ENCODE measurements at regions not wholly inside any gene's neighbourhood (a gene's known extent, or its start where the extent isn't known, plus 50 kb on each side); places are given as distances from the start of the nearest gene placed in this dataset.

- Mint-ChIP-seq H3K27me3 (ENCODE audit: low read depth) (peaks cover 31% of the 10 kb centered on the region), H3K4me3 (ENCODE audit: unreplicated experiment) (no peak overlapping the region), H3K4me1 (ENCODE audit: low read depth) (no peaks in the 10 kb centered on the region), H3K9me3 (ENCODE audit: low read depth) (no peaks in the 10 kb centered on the region), H3K27ac (ENCODE audit: unreplicated experiment) (no peak overlapping the region), H3K36me3 (ENCODE audit: low read depth) (no peaks in the 10 kb centered on the region)
- no peak for DNase-seq (ENCODE audit: low spot score)
- TF ChIP-seq, protein P1, sequence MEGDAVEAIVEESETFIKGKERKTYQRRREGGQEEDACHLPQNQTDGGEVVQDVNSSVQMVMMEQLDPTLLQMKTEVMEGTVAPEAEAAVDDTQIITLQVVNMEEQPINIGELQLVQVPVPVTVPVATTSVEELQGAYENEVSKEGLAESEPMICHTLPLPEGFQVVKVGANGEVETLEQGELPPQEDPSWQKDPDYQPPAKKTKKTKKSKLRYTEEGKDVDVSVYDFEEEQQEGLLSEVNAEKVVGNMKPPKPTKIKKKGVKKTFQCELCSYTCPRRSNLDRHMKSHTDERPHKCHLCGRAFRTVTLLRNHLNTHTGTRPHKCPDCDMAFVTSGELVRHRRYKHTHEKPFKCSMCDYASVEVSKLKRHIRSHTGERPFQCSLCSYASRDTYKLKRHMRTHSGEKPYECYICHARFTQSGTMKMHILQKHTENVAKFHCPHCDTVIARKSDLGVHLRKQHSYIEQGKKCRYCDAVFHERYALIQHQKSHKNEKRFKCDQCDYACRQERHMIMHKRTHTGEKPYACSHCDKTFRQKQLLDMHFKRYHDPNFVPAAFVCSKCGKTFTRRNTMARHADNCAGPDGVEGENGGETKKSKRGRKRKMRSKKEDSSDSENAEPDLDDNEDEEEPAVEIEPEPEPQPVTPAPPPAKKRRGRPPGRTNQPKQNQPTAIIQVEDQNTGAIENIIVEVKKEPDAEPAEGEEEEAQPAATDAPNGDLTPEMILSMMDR (IDR thresholded peaks at IDR 0.05) = no peak
Observed at GRCh38 chr6:155595284-155595683, 139.6 kb upstream of the NOX3 start.

GRCh38 chr6:155591741-155592140 is 136.1 kb upstream of the NOX3 start:
- DNase-seq (ENCODE audit: low spot score) = no peak
- H3K9me3 Mint-ChIP-seq (ENCODE audit: low read depth) = peaks cover 8% of the 10 kb centered on the region
- no peak overlapping the region for H3K27ac Mint-ChIP-seq (ENCODE audit: unreplicated experiment)
- H3K4me3 Mint-ChIP-seq (ENCODE audit: unreplicated experiment) = no peak overlapping the region
- H3K4me1 Mint-ChIP-seq (ENCODE audit: low read depth) = no peaks in the 10 kb centered on the region
- H3K36me3 Mint-ChIP-seq (ENCODE audit: low read depth) = no peaks in the 10 kb centered on the region
- peaks cover 21% of the 10 kb centered on the region for H3K27me3 Mint-ChIP-seq (ENCODE audit: low read depth)
- TF ChIP-seq, protein P1 (IDR thresholded peaks at IDR 0.05) = no peak

GRCh38 chr6:155589190-155589589 is 133.6 kb upstream of the NOX3 start:
- TF ChIP-seq, protein P1 (IDR thresholded peaks at IDR 0.05) = no peak
- DNase-seq (ENCODE audit: low spot score) = no peak
- Mint-ChIP-seq H3K4me1 (ENCODE audit: low read depth) (no peaks in the 10 kb centered on the region), H3K36me3 (ENCODE audit: low read depth) (no peaks in the 10 kb centered on the region), H3K27me3 (ENCODE audit: low read depth) (peaks cover 18% of the 10 kb centered on the region), H3K4me3 (ENCODE audit: unreplicated experiment) (no peak overlapping the region), H3K27ac (ENCODE audit: unreplicated experiment) (no peak overlapping the region), H3K9me3 (ENCODE audit: low read depth) (peaks cover 8% of the 10 kb centered on the region)

DNA sequence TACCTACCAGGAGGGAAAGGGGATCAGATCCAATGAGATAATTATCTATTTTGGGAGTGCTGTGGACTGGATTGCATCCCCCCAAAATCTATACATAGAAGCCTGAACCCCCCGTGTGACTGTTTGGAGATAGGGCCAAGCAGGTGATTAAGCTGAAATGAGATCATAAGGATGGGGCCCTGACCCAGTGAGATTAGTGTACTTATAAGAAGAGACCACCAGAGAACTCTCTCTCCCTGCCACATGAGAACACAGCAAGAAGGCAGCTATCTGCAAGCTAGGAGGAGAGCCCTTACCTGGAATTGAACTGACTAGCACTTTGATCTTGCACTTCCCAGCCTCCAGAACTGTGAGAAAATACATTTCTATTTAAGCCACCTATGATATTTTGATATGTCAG is 132.2 kb upstream of the NOX3 start:
- TF ChIP-seq, protein P1 (IDR thresholded peaks at IDR 0.05) = no peak
- Mint-ChIP-seq H3K4me1 (ENCODE audit: low read depth) (no peaks in the 10 kb centered on the region), H3K27me3 (ENCODE audit: low read depth) (peaks cover 16% of the 10 kb centered on the region), H3K9me3 (ENCODE audit: low read depth) (peaks cover 8% of the 10 kb centered on the region), H3K27ac (ENCODE audit: unreplicated experiment) (no peak overlapping the region), H3K4me3 (ENCODE audit: unreplicated experiment) (no peak overlapping the region), H3K36me3 (ENCODE audit: low read depth) (no peaks in the 10 kb centered on the region)
- DNase-seq (ENCODE audit: low spot score) = no peak

DNA sequence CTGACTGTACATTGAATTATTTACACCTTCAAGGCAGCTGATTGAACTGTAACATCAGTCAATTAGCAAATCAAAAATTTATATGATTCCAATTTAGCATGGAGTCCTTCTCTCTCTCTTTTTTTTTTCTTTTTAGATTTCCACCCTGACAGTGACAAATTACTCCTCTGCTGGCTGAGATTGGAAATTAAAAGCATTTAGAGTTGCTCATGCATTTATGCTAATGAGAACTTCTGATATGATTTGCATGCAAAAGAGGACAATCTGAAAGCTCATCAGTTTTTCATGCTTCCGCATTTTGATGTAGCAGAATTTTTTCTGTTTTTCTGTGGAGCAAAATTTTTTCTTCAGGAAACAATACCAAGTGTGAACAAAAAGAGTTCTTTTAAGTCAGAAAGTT is 130.5 kb upstream of the NOX3 start:
- TF ChIP-seq, protein P1 (IDR thresholded peaks at IDR 0.05) = no peak
- DNase-seq (ENCODE audit: low spot score) = no peak
- Mint-ChIP-seq H3K4me3 (ENCODE audit: unreplicated experiment) (no peak overlapping the region), H3K36me3 (ENCODE audit: low read depth) (no peaks in the 10 kb centered on the region), H3K27ac (ENCODE audit: unreplicated experiment) (no peak overlapping the region), H3K9me3 (ENCODE audit: low read depth) (peaks cover 8% of the 10 kb centered on the region), H3K27me3 (ENCODE audit: low read depth) (peaks cover 9% of the 10 kb centered on the region), H3K4me1 (ENCODE audit: low read depth) (no peaks in the 10 kb centered on the region)
